ENCODE measurements at regions not wholly inside any gene's neighbourhood (a gene's known extent, or its start where the extent isn't known, plus 50 kb on each side); places are given as distances from the start of the nearest gene placed in this dataset.

DNA sequence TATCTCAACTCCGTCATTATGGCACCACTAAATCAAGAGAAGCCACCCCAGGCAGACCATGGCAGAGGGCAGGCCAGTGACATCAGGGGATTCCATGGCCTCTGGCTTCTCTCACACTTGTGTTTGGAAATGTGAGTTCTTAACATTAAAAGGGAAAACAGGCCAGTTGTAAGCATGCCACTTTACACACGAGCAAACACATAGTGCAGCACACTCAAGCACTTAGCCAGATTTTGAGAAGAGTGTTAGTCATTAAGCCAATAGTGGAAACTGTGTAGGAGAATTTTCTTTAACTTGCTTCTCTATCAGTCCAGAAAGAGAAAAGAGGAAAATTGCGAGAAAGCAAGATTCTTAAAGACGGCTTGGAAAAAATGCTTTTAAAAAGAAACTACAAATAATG lies 401.5 kb downstream of the TDRD3 start:
- Histone ChIP-seq H3K36me3 (ENCODE audit: control insufficient read depth, insufficient read depth, low read length) (no peaks in the 10 kb centered on the region), H3K4me3 (replicated peaks; ENCODE audit: low read depth, low read length) (no peak overlapping the region), H3K27me3 (replicated peaks; ENCODE audit: control insufficient read depth, insufficient read depth, low read length) (no peaks in the 10 kb centered on the region)
- DNase-seq (ENCODE audit: extremely low read depth, insufficient read length) = no peak
- no peak for TF ChIP-seq CTCF (IDR thresholded peaks at IDR 0.05; ENCODE audit: insufficient read depth, low read length, poor library complexity, severe bottlenecking)

GRCh38 chr13:60797112-60797511 lies 400.1 kb downstream of the TDRD3 start:
- no peak overlapping the region for H3K4me3 ChIP-seq (replicated peaks; ENCODE audit: low read depth, low read length)
- TF ChIP-seq CTCF (IDR thresholded peaks at IDR 0.05; ENCODE audit: insufficient read depth, low read length, poor library complexity, severe bottlenecking) = no peak
- no peaks in the 10 kb centered on the region for H3K36me3 ChIP-seq (ENCODE audit: control insufficient read depth, insufficient read depth, low read length)
- no peaks in the 10 kb centered on the region for H3K27me3 ChIP-seq (replicated peaks; ENCODE audit: control insufficient read depth, insufficient read depth, low read length)
- no peak for DNase-seq (ENCODE audit: extremely low read depth, insufficient read length)

DNA sequence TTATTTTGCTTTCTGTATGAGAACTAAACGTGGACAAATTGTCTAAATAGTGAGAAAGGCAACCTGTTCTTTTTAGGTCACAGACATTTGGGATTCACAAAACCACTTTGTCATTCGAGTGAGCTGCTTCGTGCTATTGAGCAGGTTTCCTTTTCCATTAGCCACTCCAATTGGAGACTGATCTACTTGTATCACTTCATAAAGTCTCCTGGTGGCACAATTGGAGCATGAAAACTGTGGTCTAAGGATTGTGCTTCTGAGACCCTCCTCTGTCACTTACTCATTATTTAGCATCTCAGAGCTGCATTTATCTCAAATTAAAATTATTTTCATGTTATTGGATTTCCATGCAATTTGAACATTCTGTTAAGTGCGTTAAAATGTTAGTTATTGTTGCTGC lies 397.7 kb downstream of the TDRD3 start:
- no peak for DNase-seq (ENCODE audit: extremely low read depth, insufficient read length)
- Histone ChIP-seq H3K36me3 (ENCODE audit: control insufficient read depth, insufficient read depth, low read length) (no peaks in the 10 kb centered on the region), H3K4me3 (replicated peaks; ENCODE audit: low read depth, low read length) (no peak overlapping the region), H3K27me3 (replicated peaks; ENCODE audit: control insufficient read depth, insufficient read depth, low read length) (no peaks in the 10 kb centered on the region)
- TF ChIP-seq CTCF (IDR thresholded peaks at IDR 0.05; ENCODE audit: insufficient read depth, low read length, poor library complexity, severe bottlenecking) = no peak

- no peak overlapping the region for H3K4me3 ChIP-seq (replicated peaks; ENCODE audit: low read depth, low read length)
- no peak for TF ChIP-seq CTCF (IDR thresholded peaks at IDR 0.05; ENCODE audit: insufficient read depth, low read length, poor library complexity, severe bottlenecking)
- H3K27me3 ChIP-seq (replicated peaks; ENCODE audit: control insufficient read depth, insufficient read depth, low read length) = no peaks in the 10 kb centered on the region
- DNase-seq (ENCODE audit: extremely low read depth, insufficient read length) = no peak
- H3K36me3 ChIP-seq (ENCODE audit: control insufficient read depth, insufficient read depth, low read length) = no peaks in the 10 kb centered on the region
Observed at GRCh38 chr13:60790620-60791019, 393.6 kb downstream of the TDRD3 start.

DNA sequence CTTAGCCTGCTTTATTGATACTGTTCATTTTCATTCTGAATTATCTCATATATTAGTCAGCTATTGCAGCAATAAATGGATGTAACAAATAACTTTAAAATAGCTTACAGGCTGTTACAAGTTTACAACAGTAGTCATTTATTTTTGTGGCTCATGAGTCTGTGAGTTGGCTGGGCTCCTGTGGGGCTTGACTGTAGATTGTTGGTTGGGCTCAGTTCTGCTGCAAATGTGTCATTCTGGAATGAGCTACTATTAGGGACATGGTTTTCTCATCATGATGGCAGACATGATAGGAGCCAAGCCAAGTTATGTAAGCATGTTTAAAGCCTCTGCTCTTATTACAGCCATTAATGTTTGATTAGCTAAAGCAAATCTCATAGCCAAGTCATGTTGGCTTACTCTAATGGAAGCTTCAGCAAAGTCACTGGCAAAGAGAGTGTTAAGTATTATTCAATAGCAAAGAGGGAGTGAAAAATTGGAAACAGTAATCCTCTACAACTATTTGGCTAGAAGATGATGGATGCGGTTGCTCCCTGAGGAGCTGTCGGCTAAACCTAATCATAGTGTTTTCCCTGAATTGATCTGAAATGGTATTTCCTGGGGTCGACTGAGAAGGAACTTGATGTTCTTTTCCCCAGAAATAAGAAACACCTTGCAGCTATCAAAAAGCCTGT lies 391.3 kb downstream of the TDRD3 start:
- no peaks in the 10 kb centered on the region for H3K27me3 ChIP-seq (replicated peaks; ENCODE audit: control insufficient read depth, insufficient read depth, low read length)
- no peak for TF ChIP-seq CTCF (IDR thresholded peaks at IDR 0.05; ENCODE audit: insufficient read depth, low read length, poor library complexity, severe bottlenecking)
- no peak for DNase-seq (ENCODE audit: extremely low read depth, insufficient read length)
- H3K4me3 ChIP-seq (replicated peaks; ENCODE audit: low read depth, low read length) = no peak overlapping the region
- H3K36me3 ChIP-seq (ENCODE audit: control insufficient read depth, insufficient read depth, low read length) = no peaks in the 10 kb centered on the region

DNA sequence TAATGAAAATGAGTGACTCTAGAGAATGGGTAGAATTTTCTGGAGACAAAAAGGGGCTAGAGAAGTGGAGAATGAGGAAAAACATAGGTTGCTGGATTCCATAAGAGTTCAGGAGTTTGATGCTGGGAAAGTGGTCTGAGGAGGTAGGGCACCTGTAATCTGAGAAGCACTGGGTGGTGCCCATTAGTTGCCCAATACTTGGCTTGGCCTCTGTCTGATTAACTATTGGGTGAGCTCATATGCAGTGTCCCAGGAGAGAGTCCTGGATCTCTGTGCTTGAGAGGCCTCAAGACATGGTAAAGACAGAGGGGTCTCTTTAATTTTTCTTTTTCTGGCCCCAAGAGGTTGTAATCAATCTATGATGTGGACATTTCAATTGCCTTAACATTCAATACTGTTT lies 390.1 kb downstream of the TDRD3 start:
- Histone ChIP-seq H3K27me3 (replicated peaks; ENCODE audit: control insufficient read depth, insufficient read depth, low read length) (no peaks in the 10 kb centered on the region), H3K36me3 (ENCODE audit: control insufficient read depth, insufficient read depth, low read length) (no peaks in the 10 kb centered on the region), H3K4me3 (replicated peaks; ENCODE audit: low read depth, low read length) (no peak overlapping the region)
- no peak for DNase-seq (ENCODE audit: extremely low read depth, insufficient read length)
- no peak for TF ChIP-seq CTCF (IDR thresholded peaks at IDR 0.05; ENCODE audit: insufficient read depth, low read length, poor library complexity, severe bottlenecking)
